Right atrium auricular region (tissue), 2 donors: ENCODE measurements at regions not wholly inside any gene's neighbourhood (a gene's known extent, or its start where the extent isn't known, plus 50 kb on each side); places are given as distances from the start of the nearest gene placed in this dataset.

Experiments
- DNase-seq: peaks from one replicate; pipeline ENCODE4 v3.0.0-alpha.2; 2019; ENCODE audit warnings: low spot score
- H3K27ac ChIP-seq, 2 donors: fragments of 200-600 bp; sonication (generic); 1 replicate in 1 of 2; 2 replicates in 1 of 2; pipeline ENCODE4 v1.5.1; 2016 to 2019
- H3K27me3 ChIP-seq, 2 donors: fragments of 200-600 bp; sonication (generic); one replicate each; pipeline versions ENCODE4 v1.5.1 to v1.6.0; 2017 to 2019
- H3K36me3 ChIP-seq: fragments of 200-600 bp; sonication (generic); one replicate; pipeline ENCODE4 v1.5.1; 2016
- H3K4me1 ChIP-seq, 2 donors: fragments of 200-600 bp; sonication (generic); one replicate each; pipeline versions ENCODE4 v1.5.1 to v1.6.0; 2017 to 2019
- H3K4me3 ChIP-seq, 2 donors: fragments of 200-600 bp; sonication (generic); 1 replicate in 1 of 2; 2 replicates in 1 of 2; pipeline ENCODE4 v1.5.1; 2017 to 2019; ENCODE audit warnings: mild to moderate bottlenecking in 1 of 2, moderate library complexity in 1 of 2
- H3K9me3 ChIP-seq, 2 donors: fragments of 200-600 bp; sonication (generic); one replicate each; pipeline ENCODE4 v1.5.1; 2019
- CTCF ChIP-seq, 2 donors: fragments of 200-600 bp; sonication (generic); IDR thresholded peaks; one replicate each; pipeline ENCODE4 v1.5.1; 2019; ENCODE audit warnings: antibody characterized with exemption in 2 of 2

- Histone ChIP-seq H3K4me1 (no peaks in the 10 kb centered on the region), H3K4me3 (no peak overlapping the region), H3K36me3 (no peaks in the 10 kb centered on the region), H3K27me3 (no peaks in the 10 kb centered on the region), H3K9me3 (no peaks in the 10 kb centered on the region), H3K27ac (no peak overlapping the region)
- no peak for TF ChIP-seq CTCF (IDR thresholded peaks at IDR 0.05)
- no peak for DNase-seq
These were observed 396.5 kb upstream of the TNC start for GRCh38 chr9:115514454-115514853.

GRCh38 chr9:115517335-115518075, 399.5 kb upstream of the TNC start:
- DNase-seq: no peak
- Histone ChIP-seq H3K4me1 (no peaks in the 10 kb centered on the region), H3K27ac (no peak overlapping the region), H3K4me3 (no peak overlapping the region), H3K9me3 (no peaks in the 10 kb centered on the region), H3K36me3 (no peaks in the 10 kb centered on the region), H3K27me3 (no peaks in the 10 kb centered on the region)
- no peak for TF ChIP-seq CTCF (IDR thresholded peaks at IDR 0.05)

- Histone ChIP-seq H3K4me3 (no peak overlapping the region), H3K9me3 (no peaks in the 10 kb centered on the region), H3K36me3 (no peaks in the 10 kb centered on the region), H3K27me3 (no peaks in the 10 kb centered on the region), H3K27ac (no peak overlapping the region), H3K4me1 (no peaks in the 10 kb centered on the region)
- no peak for DNase-seq
- TF ChIP-seq CTCF (IDR thresholded peaks at IDR 0.05): no peak
These were observed 402.7 kb upstream of the TNC start for GRCh38 chr9:115520646-115521045.

- Histone ChIP-seq H3K36me3 (no peaks in the 10 kb centered on the region), H3K27me3 (no peaks in the 10 kb centered on the region), H3K9me3 (no peaks in the 10 kb centered on the region), H3K4me3 (no peak overlapping the region), H3K27ac (no peak overlapping the region), H3K4me1 (no peaks in the 10 kb centered on the region)
- no peak for DNase-seq
- TF ChIP-seq CTCF (IDR thresholded peaks at IDR 0.05): no peak
These were observed 405.0 kb upstream of the TNC start for GRCh38 chr9:115522912-115523311.

GRCh38 chr9:115524453-115525059, 406.6 kb upstream of the TNC start:
- no peaks in the 10 kb centered on the region for H3K27me3 ChIP-seq
- no peaks in the 10 kb centered on the region for H3K36me3 ChIP-seq
- DNase-seq: no peak
- H3K9me3 ChIP-seq: no peaks in the 10 kb centered on the region
- no peaks in the 10 kb centered on the region for H3K4me1 ChIP-seq
- peak; percentile 36 to 72 for TF ChIP-seq CTCF (IDR thresholded peaks at IDR 0.05)
- H3K27ac ChIP-seq: no peak overlapping the region
- H3K4me3 ChIP-seq: no peak overlapping the region
